ENCODE measurements at regions not wholly inside any gene's neighbourhood (a gene's known extent, or its start where the extent isn't known, plus 50 kb on each side); places are given as distances from the start of the nearest gene placed in this dataset.

DNA sequence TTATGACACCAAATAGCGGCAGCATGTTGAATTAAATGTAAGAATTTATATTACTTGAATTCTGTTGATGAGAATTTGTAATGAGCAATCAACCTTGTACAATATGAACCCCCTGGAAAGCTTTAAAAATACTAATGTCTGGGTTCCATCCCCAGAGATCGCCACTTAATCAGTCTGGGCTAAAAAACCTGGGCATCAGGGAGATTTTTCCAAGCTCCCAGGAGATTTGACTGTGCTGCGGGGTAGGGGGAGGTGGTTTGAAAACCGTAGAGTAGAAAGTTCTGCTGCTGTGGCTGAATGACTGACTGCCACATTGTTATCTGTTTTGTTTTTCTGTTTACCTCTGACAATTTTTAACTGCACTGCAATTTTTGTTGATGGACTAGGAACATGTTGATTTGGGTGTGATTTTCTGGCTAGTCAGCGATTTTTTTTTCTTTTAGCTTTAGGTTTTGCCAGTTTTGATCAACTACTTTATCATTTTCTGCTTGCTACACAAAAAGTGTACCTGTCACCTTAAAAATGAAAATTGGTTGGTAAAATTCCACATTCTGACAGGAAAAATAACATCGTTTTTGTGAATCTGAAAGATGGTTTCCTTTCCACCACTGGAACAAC, 79.3 kb downstream of the PCTP start:
- no peak for DNase-seq (ENCODE audit: low spot score)

DNA sequence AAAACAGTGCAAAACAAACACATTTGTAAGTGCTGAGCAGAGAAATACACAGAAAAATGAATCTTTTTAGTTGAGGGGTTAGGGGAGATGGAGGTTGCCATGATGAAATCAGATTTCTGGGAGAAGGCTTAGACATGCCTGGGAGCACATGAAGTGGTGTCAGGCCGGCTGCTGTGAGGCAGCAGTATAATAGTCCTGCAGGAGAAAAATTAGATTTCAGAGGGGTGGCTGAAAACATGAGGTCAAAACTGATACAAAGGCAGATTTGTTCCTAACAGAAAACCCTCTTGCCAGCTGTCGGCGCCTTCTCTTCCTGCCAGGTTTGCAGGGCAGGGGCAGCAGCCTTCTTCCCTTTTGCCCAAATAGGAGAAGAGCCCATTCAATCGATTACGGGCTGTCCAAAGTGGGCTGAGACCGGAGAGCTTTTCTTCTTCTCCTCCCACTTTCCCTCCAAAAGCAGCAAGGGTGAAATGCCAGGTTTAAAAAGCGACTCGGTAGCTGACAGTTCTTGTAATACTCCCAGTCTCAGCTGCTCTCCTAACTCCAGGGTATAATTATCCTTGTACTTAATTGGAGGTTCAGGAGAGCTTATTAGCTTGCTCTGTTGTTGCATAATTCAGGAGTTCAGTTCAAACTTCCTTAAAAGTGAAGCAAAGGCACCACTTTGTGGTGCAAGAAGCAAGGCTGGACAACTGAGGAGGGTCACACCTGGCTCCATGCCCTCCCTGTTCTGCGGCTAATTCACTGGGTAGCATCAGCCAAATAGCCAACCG, 80.0 kb downstream of the PCTP start:
- DNase-seq (ENCODE audit: low spot score): no peak

DNA sequence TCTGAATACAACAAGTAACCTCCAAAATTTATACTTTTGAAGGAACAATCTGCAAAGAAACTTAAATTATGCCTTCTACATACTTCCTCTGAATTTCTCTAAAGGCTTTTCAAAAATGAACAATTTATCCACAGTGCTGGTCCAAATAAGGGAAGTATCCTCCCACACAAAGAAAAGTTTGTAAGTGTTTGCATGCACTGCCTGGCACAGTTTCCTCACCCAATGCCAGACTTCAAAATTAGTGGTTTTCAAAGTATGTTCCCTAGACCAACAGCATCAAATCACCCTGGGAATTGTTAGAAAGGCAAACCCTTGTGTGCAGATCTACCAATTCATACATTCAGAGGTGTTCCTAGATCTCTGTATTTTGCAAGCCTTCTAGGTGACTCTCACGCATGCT, 82.5 kb downstream of the PCTP start:
- DNase-seq (ENCODE audit: low spot score): no peak

DNA sequence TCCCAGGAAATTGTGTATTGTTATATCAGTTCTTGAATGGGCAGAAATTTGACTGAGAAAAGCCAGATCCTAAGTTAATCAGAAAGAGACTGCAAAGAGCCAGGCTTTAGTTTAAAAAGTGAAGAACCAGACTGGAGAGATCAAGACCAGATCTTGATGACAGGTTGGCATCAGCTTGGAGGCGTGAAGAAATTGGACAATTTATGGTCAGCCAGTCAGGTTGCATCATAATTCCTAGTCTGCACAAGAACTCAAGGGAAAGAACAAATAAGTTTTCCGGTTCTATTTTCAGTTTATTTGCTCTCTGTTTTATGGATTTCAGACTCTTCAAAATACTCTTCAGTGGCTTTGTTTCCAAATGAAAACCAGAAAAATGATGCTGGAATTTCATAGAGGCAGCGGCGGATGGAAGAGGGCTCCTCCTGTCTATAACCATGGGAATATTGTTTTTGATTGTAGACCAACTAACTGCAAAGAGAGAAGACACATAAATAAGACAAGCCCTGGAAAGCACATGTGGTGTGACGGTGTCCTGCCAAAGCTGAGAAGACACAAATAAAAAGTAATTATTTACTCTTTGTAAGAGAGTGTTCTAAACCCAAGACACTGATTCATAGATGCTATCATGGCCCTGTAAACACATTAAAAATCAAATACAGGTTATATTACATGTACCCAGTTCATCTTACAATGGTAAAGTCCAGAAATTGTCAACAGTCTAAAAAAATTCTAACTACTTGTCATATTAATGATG, 91.7 kb downstream of the PCTP start:
- DNase-seq (ENCODE audit: low spot score): no peak

DNA sequence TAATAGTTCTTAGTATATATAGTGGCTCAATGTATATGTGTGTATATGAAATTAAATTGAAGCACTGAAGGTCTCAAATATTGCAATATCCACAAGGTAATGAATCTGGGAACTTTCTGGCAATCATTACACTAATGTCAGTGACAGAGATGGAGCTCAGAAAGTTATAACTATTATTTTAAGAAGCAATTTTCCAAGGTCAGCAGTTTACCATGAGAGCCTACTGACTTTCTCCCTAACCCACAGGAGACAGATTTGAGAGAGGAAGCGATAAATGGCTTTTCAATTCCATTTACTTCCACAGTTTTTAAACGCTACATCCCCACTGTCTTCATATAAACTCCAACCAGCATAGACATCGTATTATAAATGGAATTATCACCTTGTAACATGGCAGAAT, 92.9 kb downstream of the PCTP start:
- DNase-seq (ENCODE audit: low spot score): no peak

DNA sequence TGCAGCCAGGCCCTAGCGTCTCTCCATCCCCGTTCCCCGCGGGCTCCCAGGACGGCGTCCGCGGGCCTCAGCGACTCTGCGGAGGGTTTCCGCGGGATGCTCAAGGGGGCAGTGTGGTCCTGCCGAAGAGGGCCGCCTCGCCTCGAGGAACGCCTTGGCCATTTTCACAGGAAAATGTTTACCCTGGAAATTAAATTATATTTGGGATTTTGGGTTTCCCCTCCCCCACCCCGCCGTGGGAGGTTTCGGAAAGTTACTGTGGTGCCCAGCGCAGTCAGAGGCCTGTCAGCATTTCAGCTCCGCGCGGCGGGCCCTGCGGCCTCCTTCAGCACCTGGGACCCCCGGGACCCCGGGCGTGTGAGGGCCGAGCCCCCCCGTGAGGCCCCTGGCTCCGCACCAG, 94.5 kb downstream of the PCTP start:
- DNase-seq (ENCODE audit: low spot score): peak; percentile 86

DNA sequence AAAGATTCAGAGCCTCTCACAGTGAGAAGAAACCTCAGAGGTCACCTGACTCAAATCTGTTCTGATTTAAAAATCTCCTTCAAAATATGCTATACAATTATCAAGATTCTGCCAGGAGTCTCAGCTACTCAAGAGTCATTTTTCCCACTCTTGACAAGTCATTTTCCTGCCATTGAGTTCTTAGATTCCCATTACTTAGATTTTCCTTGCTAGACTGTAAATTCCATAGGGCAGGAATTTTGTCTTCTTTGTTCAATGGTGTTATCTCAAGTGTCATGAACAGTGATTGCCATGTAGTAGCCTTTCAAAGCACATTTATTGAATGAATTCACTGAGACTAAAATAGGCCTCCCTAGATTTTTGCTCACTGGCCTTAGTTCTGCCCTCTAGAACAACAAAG, 95.9 kb downstream of the PCTP start:
- DNase-seq (ENCODE audit: low spot score): no peak

DNA sequence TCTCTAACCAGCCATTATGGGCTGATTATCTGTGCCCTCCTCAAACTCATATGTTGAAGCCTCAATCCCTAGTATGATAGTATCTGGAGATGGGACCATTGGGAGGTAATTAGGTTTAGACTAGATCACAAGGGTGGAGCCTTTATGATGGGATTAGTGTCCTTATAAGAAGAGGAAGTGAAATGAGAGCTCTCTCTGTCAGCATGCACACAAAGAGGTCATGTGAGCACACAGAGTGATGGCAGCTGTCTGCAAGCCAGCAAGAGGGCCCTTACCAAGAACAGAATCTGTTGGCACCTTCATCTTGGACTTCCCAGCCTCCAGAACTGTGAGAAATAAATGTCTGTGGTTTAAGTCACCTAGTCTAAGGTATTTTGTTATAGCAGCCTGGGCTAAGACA, 101.9 kb downstream of the PCTP start:
- DNase-seq (ENCODE audit: low spot score): no peak

DNA sequence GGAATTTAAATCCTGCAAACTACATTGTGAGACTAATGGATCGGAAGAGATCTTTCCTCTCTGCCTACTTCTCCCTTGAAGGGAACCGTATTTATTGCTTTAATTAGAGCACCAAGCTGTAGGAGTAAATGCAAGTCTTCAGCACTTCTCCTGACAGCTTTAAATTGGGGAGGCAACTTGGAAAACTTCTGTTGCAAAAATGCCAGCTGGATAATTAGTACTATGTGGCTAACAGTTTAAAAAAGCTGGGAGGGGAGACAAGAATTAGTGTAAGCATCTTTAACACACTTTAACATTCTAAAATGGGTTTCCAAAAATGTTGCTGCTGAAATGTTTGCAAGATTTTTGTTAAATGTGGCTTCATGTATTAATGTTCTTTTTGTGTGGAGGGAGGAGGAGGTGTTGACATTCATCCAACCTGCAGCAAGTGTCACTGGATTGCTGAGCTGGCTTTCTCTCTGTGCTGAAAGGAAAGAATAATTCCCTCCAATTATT, 108.5 kb downstream of the PCTP start:
- no peak for DNase-seq (ENCODE audit: low spot score)

DNA sequence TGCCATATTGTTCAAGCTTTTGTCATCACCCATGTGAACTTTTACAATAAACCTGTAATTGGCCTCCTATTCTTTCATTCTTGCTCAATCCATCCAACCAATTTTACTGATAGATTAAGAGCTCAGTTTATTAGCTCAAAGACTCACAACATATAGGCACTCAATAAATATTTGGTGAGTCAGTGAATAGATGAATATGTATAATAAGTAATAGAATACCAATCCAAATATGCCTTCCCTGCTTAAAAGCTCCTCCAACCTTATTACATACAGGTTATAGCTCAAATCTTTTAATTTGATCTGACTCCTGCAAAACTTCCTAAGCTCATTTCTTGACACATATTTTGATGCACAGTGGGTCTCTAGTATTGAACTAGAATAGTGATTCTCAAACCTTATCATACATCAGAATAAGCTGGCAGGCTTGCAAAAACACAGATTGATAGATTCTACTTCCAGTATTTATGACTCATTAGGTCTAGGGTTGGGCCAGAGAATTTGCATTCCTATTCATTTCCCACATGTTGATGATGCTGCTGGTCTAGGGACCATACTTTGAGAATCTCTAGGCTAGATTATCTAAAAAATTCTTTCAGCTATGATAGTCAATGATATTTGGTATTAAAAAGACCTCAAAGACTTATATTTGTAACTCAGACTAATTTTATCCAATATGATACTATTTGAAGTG, 114.4 kb downstream of the PCTP start:
- DNase-seq (ENCODE audit: low spot score): no peak

DNA sequence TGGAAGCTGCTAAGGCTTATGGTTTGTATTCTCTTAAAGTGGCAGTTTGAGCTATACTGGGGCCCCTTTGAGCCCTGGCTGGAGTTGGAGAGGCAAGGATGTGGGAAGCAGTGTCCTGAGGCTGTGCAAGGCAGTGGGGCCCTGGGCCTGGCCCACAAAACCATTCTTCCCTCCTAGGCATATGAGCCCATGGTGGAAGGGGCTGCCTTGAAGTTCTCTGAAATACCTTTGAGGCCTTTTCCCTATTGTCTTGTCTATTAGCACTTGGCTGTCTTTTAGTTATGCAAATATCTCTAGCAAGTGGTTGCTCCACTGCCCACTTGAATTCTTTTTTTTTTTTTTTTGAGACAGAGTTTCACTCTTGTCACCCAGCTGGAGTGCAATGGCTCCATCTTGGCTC, 119.2 kb downstream of the PCTP start:
- DNase-seq (ENCODE audit: low spot score): no peak

DNA sequence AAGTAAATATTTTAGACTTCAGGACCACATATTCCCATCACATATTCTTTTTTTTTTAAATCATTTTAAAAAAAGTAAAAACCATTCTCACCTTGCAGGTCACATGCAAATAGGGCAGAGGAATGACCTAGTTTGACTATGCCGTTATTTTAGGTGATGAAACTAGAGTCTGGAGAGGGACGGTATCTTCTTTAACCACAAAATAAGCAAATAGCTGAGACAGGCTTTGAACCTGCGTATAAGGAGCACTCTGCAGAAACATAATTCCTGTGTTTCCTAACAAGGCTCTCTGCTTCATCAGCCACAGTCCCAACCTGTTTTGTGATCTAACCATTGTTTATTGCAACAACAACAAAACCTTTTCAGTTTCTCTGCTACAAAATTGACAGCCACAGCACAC, 121.5 kb downstream of the PCTP start:
- no peak for DNase-seq (ENCODE audit: low spot score)

DNA sequence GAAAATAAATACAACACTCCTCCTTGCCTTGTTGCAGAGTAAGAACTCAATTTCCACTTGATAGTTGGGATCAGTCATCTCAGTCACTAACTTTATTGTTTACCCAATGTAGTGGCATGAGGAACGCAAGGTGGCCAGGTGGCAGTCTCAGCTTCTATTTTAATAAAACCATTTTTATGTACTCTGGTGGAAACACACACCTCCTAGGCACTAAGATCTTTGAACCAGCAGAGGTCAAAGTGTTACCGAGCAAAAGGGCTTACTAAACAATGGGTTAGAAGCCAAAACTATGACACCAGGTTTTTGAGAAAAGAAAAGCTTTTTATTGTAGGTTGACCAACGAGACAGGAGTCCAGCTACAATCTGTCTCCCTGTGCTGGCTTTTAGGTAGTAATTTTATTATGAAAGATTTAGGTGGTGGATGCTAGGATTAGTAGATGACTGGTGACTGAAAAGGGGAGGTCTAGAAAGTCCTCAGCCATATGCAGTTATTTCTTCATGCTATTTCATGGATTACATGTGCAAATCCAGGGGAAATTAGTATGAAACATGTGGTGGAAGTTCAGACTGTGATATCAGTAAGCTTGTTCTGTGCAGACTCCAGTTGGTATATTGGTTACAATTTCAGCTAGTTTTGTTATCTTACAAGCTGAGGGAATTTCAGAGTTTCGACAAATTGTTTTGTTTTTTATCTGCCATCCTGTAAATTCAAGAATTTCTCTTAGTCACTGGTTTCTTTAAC, 122.3 kb downstream of the PCTP start:
- no peak for DNase-seq (ENCODE audit: low spot score)

DNA sequence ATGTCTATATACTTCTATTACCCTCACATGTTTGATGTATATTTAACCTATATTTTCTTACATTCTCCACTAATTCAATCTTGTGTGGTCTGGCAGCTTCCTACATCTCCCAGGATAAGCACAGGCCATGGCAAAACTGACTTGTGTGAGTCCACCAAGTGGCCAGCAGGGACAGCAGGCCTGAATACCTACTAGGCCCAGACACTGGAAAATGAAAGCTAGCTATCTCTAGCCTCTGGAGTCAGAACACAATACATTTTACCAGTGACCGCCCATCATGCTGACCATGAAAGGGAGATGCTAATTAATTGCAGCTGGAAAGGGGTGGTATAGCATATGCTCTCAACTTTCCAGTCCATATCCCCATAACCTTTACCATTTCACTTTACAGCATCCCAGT, 132.3 kb downstream of the PCTP start:
- DNase-seq (ENCODE audit: low spot score): no peak

DNA sequence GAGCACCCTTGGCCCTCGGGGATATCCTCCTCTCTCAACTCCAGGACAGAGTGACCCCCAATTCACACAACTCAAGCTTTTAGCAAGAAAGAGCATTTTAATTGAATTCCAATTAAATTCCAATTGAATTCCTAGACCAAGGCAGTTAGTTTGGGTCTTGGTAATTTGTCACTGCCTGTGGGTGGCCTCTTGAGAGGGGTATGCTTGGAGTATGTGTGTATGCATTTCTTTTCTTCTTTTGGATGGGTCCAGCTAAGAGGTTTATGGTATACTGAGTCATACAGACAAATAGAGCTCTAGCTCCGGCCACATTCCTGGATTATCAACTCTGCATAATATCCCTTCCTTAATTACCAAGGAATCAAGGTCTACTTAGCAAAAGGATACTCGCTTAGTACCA, 136.7 kb downstream of the PCTP start:
- DNase-seq (ENCODE audit: low spot score): no peak

DNA sequence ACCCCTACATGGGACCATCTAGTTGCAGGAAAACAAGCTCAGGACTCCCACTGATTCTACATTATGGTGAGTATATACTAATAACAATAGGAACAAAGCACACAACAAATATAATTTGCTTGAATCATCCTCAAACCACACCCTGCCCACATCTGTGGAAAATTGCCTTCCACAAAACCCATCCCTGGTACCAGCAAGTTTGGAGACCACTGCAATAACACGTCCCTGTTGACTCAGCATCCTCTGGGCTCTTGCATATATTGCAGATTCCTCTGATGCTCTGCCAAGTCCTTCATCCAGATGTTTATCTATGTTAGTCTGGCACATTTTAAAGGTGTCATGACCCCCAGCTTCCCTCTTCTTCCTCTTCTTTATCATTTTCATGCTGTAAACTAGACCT, 138.4 kb downstream of the PCTP start:
- no peak for DNase-seq (ENCODE audit: low spot score)

DNA sequence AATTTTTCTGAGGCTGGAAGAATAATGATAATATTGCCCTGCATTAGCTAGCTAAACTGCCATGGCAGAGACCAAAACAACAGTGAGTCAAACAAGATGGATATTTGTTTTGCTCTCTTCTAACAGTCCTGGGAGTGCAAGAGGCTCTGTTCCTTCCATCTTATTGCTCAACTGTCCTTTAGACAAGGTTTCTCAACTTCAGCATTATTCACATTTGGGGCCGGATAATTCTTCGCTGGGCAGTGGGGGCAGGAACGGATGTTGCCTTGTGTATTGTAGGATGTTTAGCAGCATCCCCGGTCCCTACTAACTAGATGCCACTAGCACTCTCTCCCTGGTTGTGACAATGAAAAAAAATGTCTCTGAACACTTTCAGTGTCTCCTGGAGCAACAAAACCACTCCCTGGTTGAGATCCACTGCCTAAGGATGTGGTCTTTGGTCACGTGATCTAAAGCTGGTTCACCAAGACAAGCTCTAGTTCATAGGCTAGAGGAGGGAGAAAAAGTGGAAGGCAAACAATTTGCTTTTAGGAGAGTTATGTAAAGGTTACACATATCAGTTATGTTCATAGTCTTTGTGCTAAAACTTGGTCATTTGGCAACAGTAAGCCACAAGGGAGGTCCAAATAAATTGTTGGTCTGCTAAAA, 144.4 kb downstream of the PCTP start:
- no peak for DNase-seq (ENCODE audit: low spot score)

DNA sequence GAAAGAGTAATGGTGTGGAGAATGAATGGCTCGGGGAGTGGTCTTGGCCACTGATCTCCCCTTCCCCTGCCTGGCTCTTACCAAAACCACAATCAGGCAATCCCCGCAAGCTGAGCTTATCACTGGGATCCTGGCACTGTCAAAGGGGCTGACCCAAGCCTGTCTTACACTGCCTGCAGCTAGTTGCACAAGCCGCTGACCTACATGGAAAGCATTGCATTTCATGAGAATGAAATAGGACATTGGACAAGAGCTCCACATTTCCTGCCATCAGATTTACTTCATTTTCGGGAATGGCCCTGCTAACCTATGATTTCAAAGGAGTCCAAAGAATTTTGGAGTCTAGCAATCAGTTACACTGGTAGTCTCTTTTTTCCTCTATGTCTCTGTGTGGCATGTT, 146.4 kb downstream of the PCTP start:
- no peak for DNase-seq (ENCODE audit: low spot score)

DNA sequence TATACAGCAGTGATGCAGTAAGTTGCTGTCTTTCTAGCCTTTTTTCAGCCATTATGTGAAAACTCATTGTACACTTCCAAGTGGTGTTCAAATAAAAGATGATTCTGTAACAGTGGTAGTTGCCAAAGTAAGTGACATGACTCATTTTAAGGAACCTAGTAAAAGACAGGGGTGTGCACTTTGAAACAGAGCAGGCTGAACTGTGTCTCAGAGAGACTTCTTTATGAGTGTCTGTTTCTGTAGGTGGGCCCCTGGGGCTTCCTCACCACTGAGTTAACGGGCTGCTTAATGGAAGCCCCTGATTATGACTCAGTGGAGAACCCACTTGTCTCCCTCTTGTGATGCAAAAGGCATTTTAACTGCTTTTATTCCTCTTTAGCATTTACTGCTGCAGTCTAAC, 147.3 kb downstream of the PCTP start:
- no peak for DNase-seq (ENCODE audit: low spot score)

DNA sequence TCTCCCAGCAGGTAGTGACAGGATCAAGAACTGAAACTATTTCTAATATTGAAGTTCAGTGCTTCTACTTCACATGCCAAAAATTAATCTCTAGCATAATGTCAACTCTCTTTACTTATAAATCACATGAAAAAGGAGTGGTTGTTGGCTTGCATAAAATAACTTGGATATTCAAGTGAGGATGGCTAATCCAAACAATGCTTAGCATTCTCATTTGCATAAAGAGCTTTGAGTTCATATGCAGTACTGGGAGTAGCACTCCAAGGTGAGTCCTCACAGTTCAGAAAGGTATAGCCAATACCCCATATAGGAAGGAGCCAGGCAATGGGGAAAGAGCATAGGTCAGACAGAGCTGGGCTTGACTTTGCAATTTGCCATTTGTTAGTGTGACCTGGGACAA, 149.3 kb downstream of the PCTP start:
- no peak for DNase-seq (ENCODE audit: low spot score)

DNA sequence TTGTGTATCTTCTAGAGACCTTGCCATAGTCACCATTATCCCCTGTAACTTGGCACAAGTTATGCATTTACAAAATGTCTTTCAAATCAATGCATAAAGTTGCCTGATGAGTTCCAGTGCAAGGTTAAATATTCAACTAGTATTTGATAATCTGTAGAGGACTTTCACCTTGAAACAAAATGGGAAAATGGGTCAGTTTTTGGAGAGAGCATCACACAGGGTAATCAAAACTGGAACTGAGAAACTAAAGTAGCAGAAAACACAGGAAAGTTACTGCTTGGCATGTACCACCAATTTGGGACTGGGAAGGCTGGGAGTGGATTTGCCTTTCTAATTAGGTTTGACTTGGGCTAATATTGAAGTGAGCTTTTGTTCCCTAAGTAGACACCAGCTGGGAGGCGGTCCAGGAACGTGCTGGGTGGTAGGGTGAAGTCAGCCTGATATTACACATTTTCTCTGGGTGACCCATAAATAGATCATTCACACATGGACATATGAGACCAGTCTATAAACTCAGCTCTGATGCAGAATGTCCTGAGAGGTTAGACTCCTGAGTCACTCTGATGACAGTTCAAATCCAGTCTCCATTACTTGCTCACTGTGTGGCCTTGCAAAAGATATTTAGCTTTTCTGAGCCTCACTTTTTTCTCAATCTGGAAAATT, 152.3 kb downstream of the PCTP start:
- DNase-seq (ENCODE audit: low spot score): no peak
